DMS114 treated with DMSO at 0.1 percent for 48 hours (cell line): ENCODE measurements at regions not wholly inside any gene's neighbourhood (a gene's known extent, or its start where the extent isn't known, plus 50 kb on each side); places are given as distances from the start of the nearest gene placed in this dataset.
"Not testable (repeated sequence)": the region's sequence is repeated elsewhere in the genome, so short reads cannot be mapped to it uniquely, and the experiment has no call there.

ENCODE experiments used
- DNase-seq: peaks from one replicate; lab custom pipeline; 2025; ENCODE audit not compliant: unreplicated experiment; lab: John Stamatoyannopoulos, UW

- not testable (repeated sequence) for DNase-seq
Observed at GRCh38 chr13:55178582-55178981, 1962.1 kb upstream of the PRR20A start.

GRCh38 chr13:55190996-55191395 lies 1949.7 kb upstream of the PRR20A start:
- no peak for DNase-seq

GRCh38 chr13:55199134-55199533 lies 1941.6 kb upstream of the PRR20A start:
- DNase-seq: no peak

GRCh38 chr13:55214841-55215345 lies 1925.8 kb upstream of the PRR20A start:
- DNase-seq: no peak

- no peak for DNase-seq
Observed at GRCh38 chr13:55219538-55219937, 1921.2 kb upstream of the PRR20A start.

GRCh38 chr13:55229906-55230569 lies 1910.7 kb upstream of the PRR20A start:
- DNase-seq: no peak

- no peak for DNase-seq
Observed at GRCh38 chr13:55230570-55230908, 1910.2 kb upstream of the PRR20A start.

GRCh38 chr13:55234311-55234710 lies 1906.4 kb upstream of the PRR20A start:
- no peak for DNase-seq

GRCh38 chr13:55245005-55245644 lies 1895.6 kb upstream of the PRR20A start:
- DNase-seq: peak; percentile 8

- DNase-seq: no peak
Observed at GRCh38 chr13:55255236-55255635, 1885.5 kb upstream of the PRR20A start.

GRCh38 chr13:55263045-55263444 lies 1877.7 kb upstream of the PRR20A start:
- no peak for DNase-seq

GRCh38 chr13:55266644-55267043 lies 1874.1 kb upstream of the PRR20A start:
- DNase-seq: no peak

- no peak for DNase-seq
Observed at GRCh38 chr13:55298201-55298600, 1842.5 kb upstream of the PRR20A start.

GRCh38 chr13:55302568-55302967 lies 1838.2 kb upstream of the PRR20A start:
- no peak for DNase-seq

GRCh38 chr13:55307909-55308308 lies 1832.8 kb upstream of the PRR20A start:
- no peak for DNase-seq

- DNase-seq: no peak
Observed at GRCh38 chr13:55341891-55342290, 1798.8 kb upstream of the PRR20A start.

- no peak for DNase-seq
Observed at GRCh38 chr13:55345224-55345623, 1795.5 kb upstream of the PRR20A start.

GRCh38 chr13:55347528-55347927 lies 1793.2 kb upstream of the PRR20A start:
- no peak for DNase-seq

GRCh38 chr13:55359067-55359466 lies 1781.7 kb upstream of the PRR20A start:
- DNase-seq: no peak

- no peak for DNase-seq
Observed at GRCh38 chr13:55361141-55361540, 1779.6 kb upstream of the PRR20A start.

GRCh38 chr13:55366676-55367075 lies 1774.0 kb upstream of the PRR20A start:
- no peak for DNase-seq

- no peak for DNase-seq
Observed at GRCh38 chr13:55394470-55394869, 1746.2 kb upstream of the PRR20A start.

GRCh38 chr13:55402870-55403269 lies 1737.8 kb upstream of the PRR20A start:
- DNase-seq: no peak
